ENCODE measurements at regions not wholly inside any gene's neighbourhood (a gene's known extent, or its start where the extent isn't known, plus 50 kb on each side); places are given as distances from the start of the nearest gene placed in this dataset.

- Histone ChIP-seq H3K36me3 (no peaks in the 10 kb centered on the region), H3K27me3 (no peaks in the 10 kb centered on the region), H3K9me3 (no peaks in the 10 kb centered on the region), H3K27ac (no peak overlapping the region), H3K4me3 (no peak overlapping the region), H3K4me1 (no peaks in the 10 kb centered on the region)
- ATAC-seq (no peak), DNase-seq (no peak)
- intact Hi-C loops (cut with DNase I) = no loop called here
- TF ChIP-seq CTCF (IDR thresholded peaks at IDR 0.05) = no peak
Observed at GRCh38 chr18:10279471-10279870, 175.0 kb upstream of the APCDD1 start.

- ATAC-seq = no peak
- Histone ChIP-seq H3K4me1 (peaks cover 6% of the 10 kb centered on the region), H3K4me3 (no peak overlapping the region), H3K27me3 (no peaks in the 10 kb centered on the region), H3K36me3 (no peaks in the 10 kb centered on the region), H3K9me3 (no peaks in the 10 kb centered on the region), H3K27ac (no peak overlapping the region)
- DNase-seq = no peak
- no peak for TF ChIP-seq CTCF (IDR thresholded peaks at IDR 0.05)
- intact Hi-C loops (cut with DNase I) = no loop called here
Observed at GRCh38 chr18:10279905-10280644, 174.4 kb upstream of the APCDD1 start.

- ATAC-seq (no peak), DNase-seq (no peak)
- no peak for TF ChIP-seq CTCF (IDR thresholded peaks at IDR 0.05)
- Histone ChIP-seq H3K9me3 (no peaks in the 10 kb centered on the region), H3K4me3 (no peak overlapping the region), H3K4me1 (peaks cover 8% of the 10 kb centered on the region), H3K27me3 (no peaks in the 10 kb centered on the region), H3K36me3 (no peaks in the 10 kb centered on the region), H3K27ac (peak overlapping the region; percentile 3)
- intact Hi-C loops (cut with DNase I) = no loop called here
Observed at GRCh38 chr18:10284540-10285282, 169.7 kb upstream of the APCDD1 start.

- no peak for TF ChIP-seq CTCF (IDR thresholded peaks at IDR 0.05)
- H3K27me3 ChIP-seq = no peaks in the 10 kb centered on the region
- no peak overlapping the region for H3K27ac ChIP-seq
- no peaks in the 10 kb centered on the region for H3K36me3 ChIP-seq
- no peaks in the 10 kb centered on the region for H3K9me3 ChIP-seq
- intact Hi-C loops (cut with DNase I) = no loop called here
- no peak for ATAC-seq
- peaks cover 13% of the 10 kb centered on the region for H3K4me1 ChIP-seq
- DNase-seq = no peak
- H3K4me3 ChIP-seq = no peak overlapping the region
Observed at GRCh38 chr18:10285283-10285640, 169.2 kb upstream of the APCDD1 start.

GRCh38 chr18:10286580-10287150, 167.8 kb upstream of the APCDD1 start:
- DNase-seq (no peak), ATAC-seq (no peak)
- TF ChIP-seq CTCF (IDR thresholded peaks at IDR 0.05) = no peak
- H3K36me3 ChIP-seq = no peaks in the 10 kb centered on the region
- no peak overlapping the region for H3K27ac ChIP-seq
- H3K27me3 ChIP-seq = no peaks in the 10 kb centered on the region
- H3K4me1 ChIP-seq = peaks cover 17% of the 10 kb centered on the region
- H3K4me3 ChIP-seq = no peak overlapping the region
- no peaks in the 10 kb centered on the region for H3K9me3 ChIP-seq
- intact Hi-C loops (cut with DNase I) = no loop called here
